HCT116 (cell line): ENCODE measurements at regions not wholly inside any gene's neighbourhood (a gene's known extent, or its start where the extent isn't known, plus 50 kb on each side); places are given as distances from the start of the nearest gene placed in this dataset.
"Not testable (repeated sequence)": the region's sequence is repeated elsewhere in the genome, so short reads cannot be mapped to it uniquely, and the experiment has no call there.

ENCODE experiments used
- CTCF ChIP-seq, 3 experiments: fragments of 200-600 bp in 1 of 3; sonication (generic) in 1 of 3; IDR thresholded peaks in 2 of 3; conservative IDR thresholded peaks in 1 of 3; 2 replicates each; pipeline ENCODE4 v1.5.1; 2012 to 2017; ENCODE audit warnings: low read depth in 2 of 3, low read length in 2 of 3, antibody characterized with exemption in 1 of 3, borderline replicate concordance in 1 of 3, control low read depth in 1 of 3, mild to moderate bottlenecking in 1 of 3, mixed read lengths in 1 of 3, mixed run types in 1 of 3, moderate library complexity in 1 of 3; ENCODE audit not compliant: insufficient read depth in 1 of 3
- EZH2phosphoT487 ChIP-seq: fragments of 200-600 bp; IDR thresholded peaks from 2 replicates; pipeline ENCODE4 v1.6.1; 2018; ENCODE audit warnings: antibody characterized with exemption, borderline replicate concordance
- POLR2A ChIP-seq: IDR thresholded peaks from 2 replicates; pipeline ENCODE4 v1.7.0; 2011; ENCODE audit warnings: borderline replicate concordance; ENCODE audit not compliant: insufficient read depth, insufficient read length; ENCODE audit errors: extremely low read depth
- RAD21 ChIP-seq: IDR thresholded peaks from 2 replicates; pipeline ENCODE4 v1.6.1; 2012; ENCODE audit warnings: low read depth, mild to moderate bottlenecking
- YY1 ChIP-seq: IDR thresholded peaks from 2 replicates; pipeline ENCODE4 v1.6.1; 2011; ENCODE audit warnings: low read length, low read depth, moderate library complexity, mild to moderate bottlenecking; ENCODE audit not compliant: insufficient replicate concordance; ENCODE audit errors: extremely low read depth

GRCh38 chr15:79621805-79622204, 189.7 kb downstream of the MINAR1 start:
- TF ChIP-seq POLR2A; CTCF (IDR thresholded peaks at IDR 0.05 in 2 of 3, conservative IDR thresholded peaks at IDR 0.05 in 1 of 3; ENCODE audit: borderline replicate concordance in 1 of 3, insufficient read depth in 1 of 3, low read depth in 2 of 3, low read length in 2 of 3); YY1; RAD21; EZH2phosphoT487: not testable (repeated sequence)
